ENCODE measurements at regions not wholly inside any gene's neighbourhood (a gene's known extent, or its start where the extent isn't known, plus 50 kb on each side); places are given as distances from the start of the nearest gene placed in this dataset.
A peak's percentile ranks its signal among the peaks of the same experiment; 100 is the strongest.
"Not testable (repeated sequence)": the region's sequence is repeated elsewhere in the genome, so short reads cannot be mapped to it uniquely, and the experiment has no call there.

DNA sequence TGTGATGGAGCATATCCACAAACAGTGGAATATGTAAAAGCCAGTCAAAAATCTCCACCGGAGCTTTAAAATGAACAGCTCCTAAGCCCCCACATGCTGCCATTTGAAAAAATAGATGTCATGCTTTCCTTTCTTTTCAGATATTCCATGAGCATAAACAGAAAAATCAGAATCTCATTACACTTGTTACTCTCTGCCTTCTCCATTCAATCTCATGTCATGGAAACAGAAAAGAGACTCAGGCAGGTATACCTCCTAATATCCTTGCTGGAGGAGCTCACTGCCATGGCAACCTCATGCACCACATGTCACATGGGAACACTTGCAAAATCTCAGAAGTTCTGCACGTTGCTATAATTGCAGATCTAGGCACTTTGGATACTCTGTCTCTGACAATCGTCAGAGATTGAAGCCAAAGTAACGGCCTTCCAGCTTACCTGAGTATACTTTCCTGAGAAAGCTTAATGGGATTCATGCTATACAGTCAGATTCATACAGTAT is 317.0 kb upstream of the ADAMTS9 start:
- TF ChIP-seq, protein P1, sequence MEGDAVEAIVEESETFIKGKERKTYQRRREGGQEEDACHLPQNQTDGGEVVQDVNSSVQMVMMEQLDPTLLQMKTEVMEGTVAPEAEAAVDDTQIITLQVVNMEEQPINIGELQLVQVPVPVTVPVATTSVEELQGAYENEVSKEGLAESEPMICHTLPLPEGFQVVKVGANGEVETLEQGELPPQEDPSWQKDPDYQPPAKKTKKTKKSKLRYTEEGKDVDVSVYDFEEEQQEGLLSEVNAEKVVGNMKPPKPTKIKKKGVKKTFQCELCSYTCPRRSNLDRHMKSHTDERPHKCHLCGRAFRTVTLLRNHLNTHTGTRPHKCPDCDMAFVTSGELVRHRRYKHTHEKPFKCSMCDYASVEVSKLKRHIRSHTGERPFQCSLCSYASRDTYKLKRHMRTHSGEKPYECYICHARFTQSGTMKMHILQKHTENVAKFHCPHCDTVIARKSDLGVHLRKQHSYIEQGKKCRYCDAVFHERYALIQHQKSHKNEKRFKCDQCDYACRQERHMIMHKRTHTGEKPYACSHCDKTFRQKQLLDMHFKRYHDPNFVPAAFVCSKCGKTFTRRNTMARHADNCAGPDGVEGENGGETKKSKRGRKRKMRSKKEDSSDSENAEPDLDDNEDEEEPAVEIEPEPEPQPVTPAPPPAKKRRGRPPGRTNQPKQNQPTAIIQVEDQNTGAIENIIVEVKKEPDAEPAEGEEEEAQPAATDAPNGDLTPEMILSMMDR (IDR thresholded peaks at IDR 0.05; ENCODE audit: insufficient read depth, low read length): no peak
- no peak overlapping the region for H3K4me3 ChIP-seq (ENCODE audit: low read depth, low read length)
- DNase-seq (ENCODE audit: low read depth): no peak

DNA sequence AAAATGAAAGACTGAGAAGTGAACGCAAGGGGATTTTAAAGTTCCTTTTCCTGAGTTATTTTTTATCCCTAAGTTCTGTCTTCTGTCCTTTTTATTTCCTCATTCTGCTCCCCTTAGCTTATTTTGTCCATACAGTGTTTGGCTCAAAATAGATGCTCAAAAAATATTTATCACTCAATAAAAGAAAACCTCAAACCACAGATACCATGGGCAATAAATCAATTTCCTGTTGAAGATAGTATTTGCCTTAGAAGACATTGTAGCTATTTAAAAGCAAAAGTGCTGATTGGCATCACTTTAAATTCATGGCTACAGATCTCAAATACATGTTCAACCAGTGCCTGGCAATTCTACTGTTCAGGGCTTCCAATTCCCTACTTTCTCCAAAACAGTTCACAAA is 316.5 kb upstream of the ADAMTS9 start:
- TF ChIP-seq, protein P1 (IDR thresholded peaks at IDR 0.05; ENCODE audit: insufficient read depth, low read length): no peak
- no peak overlapping the region for H3K4me3 ChIP-seq (ENCODE audit: low read depth, low read length)
- no peak for DNase-seq (ENCODE audit: low read depth)

DNA sequence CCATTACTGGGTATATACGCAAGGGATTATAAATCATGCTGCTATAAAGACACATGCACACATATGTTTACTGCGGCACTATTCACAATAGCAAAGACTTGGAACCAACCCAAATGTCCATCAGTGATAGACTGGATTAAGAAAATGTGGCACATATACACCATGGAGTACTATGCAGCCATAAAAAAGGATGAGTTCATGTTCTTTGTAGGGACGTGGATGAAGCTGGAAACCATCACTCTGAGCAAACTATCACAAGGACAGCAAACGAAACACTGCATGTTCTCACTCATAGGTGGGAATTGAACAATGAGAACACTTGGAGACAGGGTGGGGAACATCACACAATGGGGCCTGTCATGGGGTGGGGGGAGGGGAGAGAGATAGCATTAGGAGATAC is 313.3 kb upstream of the ADAMTS9 start:
- not testable (repeated sequence) for DNase-seq (ENCODE audit: low read depth)

DNA sequence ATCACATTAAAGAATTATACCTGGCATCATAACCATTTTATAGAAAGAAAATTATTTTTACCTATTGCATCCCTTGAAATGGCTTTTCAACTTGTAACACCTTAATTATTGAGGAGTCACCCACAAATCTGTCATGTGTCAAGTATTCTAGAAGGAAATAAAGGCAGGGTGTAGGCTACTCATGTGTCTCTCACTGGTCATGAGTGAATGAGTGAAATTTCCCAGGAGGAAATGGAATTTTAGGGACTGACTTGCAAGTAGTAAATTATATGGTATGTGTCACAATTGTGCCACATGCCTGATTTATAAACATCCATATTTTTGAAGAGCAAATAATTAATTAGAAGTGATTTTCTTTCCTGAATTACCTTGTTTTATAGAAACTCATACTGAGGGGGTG is 310.5 kb upstream of the ADAMTS9 start:
- TF ChIP-seq, protein P1 (IDR thresholded peaks at IDR 0.05; ENCODE audit: insufficient read depth, low read length): no peak
- H3K4me3 ChIP-seq (ENCODE audit: low read depth, low read length): no peak overlapping the region
- DNase-seq (ENCODE audit: low read depth): no peak

More for the DNA sequence above, 313.3 kb upstream of the ADAMTS9 start:
- H3K4me3 ChIP-seq (ENCODE audit: low read depth, low read length): not testable (repeated sequence)

DNA sequence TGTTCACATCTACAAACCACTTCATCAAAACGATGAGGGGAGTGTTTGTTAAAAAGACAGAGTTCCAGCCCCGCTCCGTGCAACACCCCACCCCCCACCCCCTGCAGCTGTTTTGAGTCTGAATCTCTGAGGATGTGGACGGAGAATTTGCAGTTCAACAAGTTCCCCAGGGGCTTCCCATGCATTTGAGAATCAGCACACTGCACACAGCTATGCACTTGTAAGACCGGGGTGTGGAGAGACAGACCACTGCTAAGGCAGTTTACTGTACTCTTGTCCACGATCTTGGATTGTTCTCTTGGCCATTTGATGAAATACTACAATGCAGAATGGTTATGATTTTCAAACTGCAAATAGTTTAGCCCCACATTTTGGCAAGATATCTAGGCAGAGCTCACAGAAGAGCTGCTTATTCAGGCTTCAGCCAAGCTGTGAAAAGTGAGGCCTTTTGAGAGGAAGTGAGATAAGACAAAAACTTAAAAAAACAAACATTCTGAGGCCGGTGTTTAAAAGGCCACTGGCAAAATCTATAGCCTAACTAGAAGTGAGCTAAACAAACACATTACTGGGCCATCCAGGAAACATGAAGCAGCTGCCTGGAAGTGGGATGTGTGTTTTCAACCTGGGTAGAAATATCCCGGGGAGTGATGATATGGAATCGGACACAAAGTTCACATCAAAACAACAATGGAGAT is 308.2 kb upstream of the ADAMTS9 start:
- peak; percentile 71 for DNase-seq (ENCODE audit: low read depth)
- H3K4me3 ChIP-seq (ENCODE audit: low read depth, low read length): no peak overlapping the region
- TF ChIP-seq, protein P1 (IDR thresholded peaks at IDR 0.05; ENCODE audit: insufficient read depth, low read length): no peak

DNA sequence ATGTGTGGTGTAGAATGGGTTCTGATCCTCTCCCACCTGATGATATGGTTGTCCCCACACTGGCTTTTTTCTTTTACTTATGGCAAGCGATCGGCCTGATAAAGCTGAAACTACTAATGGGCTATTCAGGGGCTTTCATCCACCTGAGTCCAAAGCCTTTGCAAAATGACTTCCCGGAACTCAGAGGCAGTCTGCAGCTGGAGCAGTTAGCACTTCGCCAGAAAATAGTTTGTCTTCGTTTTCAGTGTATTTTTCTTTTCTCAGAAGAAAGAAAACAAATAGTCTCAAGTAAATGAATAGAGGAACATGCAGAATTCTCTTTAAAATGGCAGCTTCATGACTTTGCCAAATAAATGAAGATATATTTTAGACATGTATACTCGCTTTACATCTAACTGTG is 306.0 kb upstream of the ADAMTS9 start:
- TF ChIP-seq, protein P1 (IDR thresholded peaks at IDR 0.05; ENCODE audit: insufficient read depth, low read length): no peak
- H3K4me3 ChIP-seq (ENCODE audit: low read depth, low read length): no peak overlapping the region
- no peak for DNase-seq (ENCODE audit: low read depth)

DNA sequence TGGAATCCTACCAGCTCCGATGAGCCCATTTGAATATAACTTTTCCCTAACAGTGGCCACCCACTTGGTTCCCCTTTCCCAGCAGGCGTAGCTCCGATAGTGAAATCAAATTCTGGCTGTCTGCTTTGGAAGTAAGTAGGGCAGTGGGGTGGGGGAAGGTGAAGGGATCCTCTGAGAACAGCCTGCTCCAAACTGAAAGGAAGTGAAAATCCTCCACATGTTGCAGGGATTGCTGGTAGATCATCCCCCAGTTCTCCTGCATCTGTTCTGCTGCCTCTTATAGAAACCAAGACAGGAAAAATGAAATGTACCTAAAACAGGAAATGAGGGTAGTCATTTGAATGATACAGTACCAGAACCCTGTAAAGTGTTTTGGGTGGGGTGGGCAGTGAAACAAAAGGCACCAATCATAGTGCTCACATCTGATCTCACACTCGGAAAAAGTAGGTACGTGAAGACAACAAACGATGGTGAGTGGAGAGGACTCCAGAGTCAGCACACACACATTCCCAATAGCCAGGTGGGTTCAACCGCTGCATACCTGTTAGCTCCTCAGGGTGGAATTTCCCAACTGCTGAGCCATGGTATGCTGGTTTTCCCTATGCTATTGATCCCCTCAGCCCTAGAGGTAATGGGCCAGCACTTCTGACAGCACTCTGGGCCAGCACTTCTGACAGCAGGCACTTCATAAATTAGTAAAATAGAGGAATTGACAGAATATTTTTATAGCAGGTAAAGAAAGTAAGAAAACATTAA is 304.9 kb upstream of the ADAMTS9 start:
- TF ChIP-seq, protein P1 (IDR thresholded peaks at IDR 0.05; ENCODE audit: insufficient read depth, low read length): no peak
- no peak for DNase-seq (ENCODE audit: low read depth)
- no peak overlapping the region for H3K4me3 ChIP-seq (ENCODE audit: low read depth, low read length)

Data from fibroblast of the aortic adventitia (primary cell).